Psoas muscle (tissue), 7 donors: ENCODE measurements at regions not wholly inside any gene's neighbourhood (a gene's known extent, or its start where the extent isn't known, plus 50 kb on each side); places are given as distances from the start of the nearest gene placed in this dataset.

ENCODE experiments used
- ATAC-seq, 4 donors: fragments of 200-7000 bp; cut with Tn5 transposase; one replicate each; pipeline ENCODE4 v1.9.1; 2020; ENCODE audit warnings: moderate library complexity in 3 of 4, mild to moderate bottlenecking in 2 of 4
- DNase-seq, 2 donors: peaks; one replicate each; pipeline ENCODE4 v3.0.0-alpha.2; 2020
- H3K27ac ChIP-seq: fragments of 200-600 bp; one replicate; pipeline ENCODE4 v1.8.0; 2022
- H3K27me3 ChIP-seq, 3 donors: fragments of 200-600 bp in 1 of 3; one replicate each; pipeline versions ENCODE4 v1.6.1 to v1.8.0; 2013 to 2022; ENCODE audit warnings: low read length in 2 of 3, mild to moderate bottlenecking in 2 of 3, moderate library complexity in 1 of 3; ENCODE audit not compliant: insufficient read depth in 3 of 3
- H3K36me3 ChIP-seq, 2 donors: fragments of 200-600 bp in 1 of 2; one replicate each; pipeline versions ENCODE4 v1.6.1 to v1.8.0; 2013 to 2022; ENCODE audit warnings: low read depth in 1 of 2, mild to moderate bottlenecking in 1 of 2, moderate library complexity in 1 of 2; ENCODE audit not compliant: insufficient read depth in 1 of 2
- H3K4me1 ChIP-seq: fragments of 200-600 bp; one replicate; pipeline ENCODE4 v1.8.0; 2022
- H3K4me3 ChIP-seq: fragments of 200-600 bp; one replicate; pipeline ENCODE4 v1.8.0; 2022; ENCODE audit warnings: mild to moderate bottlenecking
- H3K9me3 ChIP-seq: fragments of 200-600 bp; one replicate; pipeline ENCODE4 v1.8.0; 2022
- WGBS, 3 donors: extraction: QIAGEN DNeasy Blood & Tissue Kit; methylation state at CpG; one replicate each; pipeline versions ENCODE4 v1.1.6 to v1.1.7; 2013; 5-methylcytosine and 5-hydroxymethylcytosine counted together
- intact Hi-C, 2 donors: fragments of 100-400 bp; cut with DNase I; formaldehyde crosslinking; loops; one replicate each; pipeline versions ENCODE4 v1.11.0 to v1.14.2; 2022
- TF ChIP-seq, protein P1 (sequence below): fragments of 200-600 bp; IDR thresholded peaks from one replicate; pipeline ENCODE4 v1.8.0; 2022; ENCODE audit warnings: antibody characterized with exemption
- donor health status: healthy with polysubstance abuse.
- donor health status: DM: no; HTN: no; CAD: no; lungs with moderate emphysema.
- donor health status: Bipolar disorder and iron deficiency.
- donor health status: healthy.
- donor health status: DM: yes; HTN: yes; CAD: no.
- donor health status: DM: no; HTN: no; CAD: no.
- donor health status: DM: yes; HTN: yes; CAD: no.

GRCh38 chr10:83994325-83994724, 145.0 kb upstream of the GHITM start:
- Histone ChIP-seq H3K27ac (no peak overlapping the region), H3K4me1 (no peaks in the 10 kb centered on the region), H3K36me3 (no peaks in the 10 kb centered on the region), H3K9me3 (no peaks in the 10 kb centered on the region), H3K4me3 (no peak overlapping the region), H3K27me3 (no peaks in the 10 kb centered on the region)
- no peak for ATAC-seq
- 88 to 89% (median 89%) methylated on average over 3 of the region's 3 CpGs for WGBS, 3 donors
- TF ChIP-seq, protein P1, sequence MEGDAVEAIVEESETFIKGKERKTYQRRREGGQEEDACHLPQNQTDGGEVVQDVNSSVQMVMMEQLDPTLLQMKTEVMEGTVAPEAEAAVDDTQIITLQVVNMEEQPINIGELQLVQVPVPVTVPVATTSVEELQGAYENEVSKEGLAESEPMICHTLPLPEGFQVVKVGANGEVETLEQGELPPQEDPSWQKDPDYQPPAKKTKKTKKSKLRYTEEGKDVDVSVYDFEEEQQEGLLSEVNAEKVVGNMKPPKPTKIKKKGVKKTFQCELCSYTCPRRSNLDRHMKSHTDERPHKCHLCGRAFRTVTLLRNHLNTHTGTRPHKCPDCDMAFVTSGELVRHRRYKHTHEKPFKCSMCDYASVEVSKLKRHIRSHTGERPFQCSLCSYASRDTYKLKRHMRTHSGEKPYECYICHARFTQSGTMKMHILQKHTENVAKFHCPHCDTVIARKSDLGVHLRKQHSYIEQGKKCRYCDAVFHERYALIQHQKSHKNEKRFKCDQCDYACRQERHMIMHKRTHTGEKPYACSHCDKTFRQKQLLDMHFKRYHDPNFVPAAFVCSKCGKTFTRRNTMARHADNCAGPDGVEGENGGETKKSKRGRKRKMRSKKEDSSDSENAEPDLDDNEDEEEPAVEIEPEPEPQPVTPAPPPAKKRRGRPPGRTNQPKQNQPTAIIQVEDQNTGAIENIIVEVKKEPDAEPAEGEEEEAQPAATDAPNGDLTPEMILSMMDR = no peak
- intact Hi-C loops = no loop called here
- DNase-seq = no peak

GRCh38 chr10:83995738-83996331, 143.5 kb upstream of the GHITM start:
- intact Hi-C loops = no loop called here
- 34 to 35% (median 34%) methylated on average over 4 of the region's 4 CpGs for WGBS, 3 donors

GRCh38 chr10:84004221-84004620, 135.1 kb upstream of the GHITM start:
- H3K27me3 ChIP-seq = peaks cover 0 to 2% (median 0%) of the 10 kb centered on the region in 3 donors
- ATAC-seq = no peak
- H3K4me3 ChIP-seq = no peak overlapping the region
- H3K4me1 ChIP-seq = no peaks in the 10 kb centered on the region
- TF ChIP-seq, protein P1 = no peak
- no peak for DNase-seq
- H3K36me3 ChIP-seq = no peaks in the 10 kb centered on the region
- 92 to 96% (median 93%) methylated on average over 2 of the region's 2 CpGs for WGBS, 3 donors
- intact Hi-C loops = no loop called here
- H3K9me3 ChIP-seq = no peaks in the 10 kb centered on the region
- H3K27ac ChIP-seq = no peak overlapping the region

More at GRCh38 chr10:83995738-83996331, 143.5 kb upstream of the GHITM start:
- ATAC-seq = no peak
- Histone ChIP-seq H3K36me3 (no peaks in the 10 kb centered on the region), H3K27me3 (no peaks in the 10 kb centered on the region), H3K27ac (no peak overlapping the region), H3K9me3 (no peaks in the 10 kb centered on the region), H3K4me3 (no peak overlapping the region), H3K4me1 (no peaks in the 10 kb centered on the region)
- DNase-seq = no peak
- TF ChIP-seq, protein P1 = no peak

- H3K27ac ChIP-seq = no peak overlapping the region
- no peak for DNase-seq
- H3K27me3 ChIP-seq = peaks cover 0 to 2% (median 0%) of the 10 kb centered on the region in 3 donors
- no peaks in the 10 kb centered on the region for H3K4me1 ChIP-seq
- H3K9me3 ChIP-seq = no peaks in the 10 kb centered on the region
- intact Hi-C loops = no loop called here
- no peaks in the 10 kb centered on the region for H3K36me3 ChIP-seq
- H3K4me3 ChIP-seq = no peak overlapping the region
- TF ChIP-seq, protein P1 = no peak
- WGBS, 3 donors = 65 to 72% (median 67%) methylated on average over 3 of the region's 3 CpGs
- ATAC-seq = no peak
Measured at GRCh38 chr10:84005403-84005802, 133.9 kb upstream of the GHITM start.

DNA sequence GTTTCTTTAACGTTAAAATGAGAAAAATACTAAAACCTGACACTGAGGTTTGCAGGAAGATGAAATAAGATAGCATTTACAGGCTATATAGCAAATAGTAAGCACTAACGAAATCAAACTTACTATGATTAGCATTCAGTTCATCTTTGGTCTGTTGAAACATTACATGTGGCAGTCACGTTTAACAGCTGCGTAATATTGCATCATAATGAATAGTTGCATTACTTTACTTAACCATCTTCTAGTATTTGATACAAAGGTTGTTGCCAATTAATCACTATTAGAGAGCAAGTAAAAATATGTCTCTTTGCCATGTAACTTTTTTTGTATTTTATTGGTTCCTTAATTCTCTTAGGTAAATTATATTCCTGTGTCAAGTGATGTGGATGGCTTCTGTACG, 131.8 kb upstream of the GHITM start:
- ATAC-seq (no peak), DNase-seq (no peak)
- no peaks in the 10 kb centered on the region for H3K36me3 ChIP-seq
- peaks cover 0 to 2% (median 0%) of the 10 kb centered on the region in 3 donors for H3K27me3 ChIP-seq
- 75 to 83% (median 77%) methylated on average over 5 of the region's 5 CpGs for WGBS, 3 donors
- no peak overlapping the region for H3K27ac ChIP-seq
- H3K4me3 ChIP-seq = no peak overlapping the region
- no peaks in the 10 kb centered on the region for H3K4me1 ChIP-seq
- TF ChIP-seq, protein P1 = no peak
- intact Hi-C loops = no loop called here
- no peaks in the 10 kb centered on the region for H3K9me3 ChIP-seq
